ENCODE measurements at regions not wholly inside any gene's neighbourhood (a gene's known extent, or its start where the extent isn't known, plus 50 kb on each side); places are given as distances from the start of the nearest gene placed in this dataset.
"Not testable (repeated sequence)": the region's sequence is repeated elsewhere in the genome, so short reads cannot be mapped to it uniquely, and the experiment has no call there.

DNA sequence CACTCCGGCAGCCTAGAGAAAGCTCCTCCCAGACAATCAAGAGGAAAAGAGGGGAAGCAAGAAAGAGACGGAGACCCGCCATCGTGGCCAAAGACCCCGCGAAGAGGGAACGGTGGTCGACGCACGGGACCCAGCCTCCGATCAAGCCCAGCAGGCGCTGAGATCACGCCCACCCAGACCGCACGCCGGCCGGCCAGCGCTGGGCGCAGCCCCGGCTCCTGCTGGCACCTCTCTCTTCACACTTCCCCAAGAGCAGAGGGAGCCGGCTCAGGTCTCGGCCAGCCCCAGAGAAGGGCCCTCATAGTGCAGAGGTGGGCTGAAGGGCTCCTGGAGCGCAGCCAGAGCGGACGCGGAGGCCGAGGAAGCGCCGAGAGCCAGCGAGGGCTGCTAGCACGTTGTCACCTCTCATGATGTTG lies 918.4 kb upstream of the ADAMTS5 start:
- DNase-seq (ENCODE audit: low read depth) (no peak), FAIRE-seq (no peak)
- no peak for TF ChIP-seq CTCF (IDR thresholded peaks at IDR 0.05; ENCODE audit: insufficient read depth, low read length, severe bottlenecking)
- H3K27me3 ChIP-seq (ENCODE audit: control insufficient read depth, insufficient read depth, low read length): no peaks in the 10 kb centered on the region
- no peaks in the 10 kb centered on the region for H3K36me3 ChIP-seq (ENCODE audit: control insufficient read depth, insufficient read depth, low read length)
- H3K4me3 ChIP-seq (ENCODE audit: low read depth, low read length): no peak overlapping the region

DNA sequence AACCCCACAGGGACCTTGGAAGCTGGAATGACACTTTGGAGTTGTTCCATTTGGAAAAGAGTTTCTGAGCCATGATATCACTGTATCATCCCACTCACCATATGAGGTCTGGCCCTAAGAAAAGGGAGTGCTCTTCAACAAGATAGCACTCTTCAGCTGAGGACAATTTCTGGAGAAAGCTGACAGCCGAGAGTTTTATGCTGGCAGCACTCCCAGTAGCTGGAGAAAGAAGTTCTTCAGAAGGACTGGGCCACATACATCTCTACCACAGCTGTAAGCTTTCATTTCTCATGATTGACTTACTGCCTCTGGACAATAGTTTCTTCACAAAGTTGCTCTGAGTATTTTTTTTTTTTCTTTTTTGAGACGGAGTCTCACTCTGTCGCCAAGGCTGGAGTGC lies 914.4 kb upstream of the ADAMTS5 start:
- not testable (repeated sequence) for H3K36me3 ChIP-seq (ENCODE audit: control insufficient read depth, insufficient read depth, low read length); H3K4me3 ChIP-seq (ENCODE audit: low read depth, low read length); H3K27me3 ChIP-seq (ENCODE audit: control insufficient read depth, insufficient read depth, low read length); FAIRE-seq; DNase-seq (ENCODE audit: low read depth)

DNA sequence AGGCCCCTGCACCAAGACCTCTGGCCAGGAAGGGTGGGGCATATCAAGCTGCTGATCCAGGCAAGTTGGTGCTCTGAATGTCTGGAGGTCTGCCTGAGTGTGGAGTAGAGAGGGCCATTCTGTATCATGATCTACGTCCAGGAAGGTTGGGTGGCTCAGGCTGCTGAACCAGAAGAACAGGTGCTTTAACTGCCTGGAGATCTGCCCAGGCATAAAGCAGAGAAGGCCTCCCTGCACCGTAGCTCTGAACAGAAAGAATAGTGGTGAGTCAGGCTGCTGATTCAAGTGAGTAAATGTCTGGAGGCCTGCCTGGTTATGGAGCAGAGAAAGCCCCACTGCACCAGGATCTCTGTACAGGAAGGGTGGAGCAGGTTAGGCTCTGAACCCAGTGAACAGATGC lies 905.5 kb upstream of the ADAMTS5 start:
- not testable (repeated sequence) for H3K4me3 ChIP-seq (ENCODE audit: low read depth, low read length); H3K36me3 ChIP-seq (ENCODE audit: control insufficient read depth, insufficient read depth, low read length); H3K27me3 ChIP-seq (ENCODE audit: control insufficient read depth, insufficient read depth, low read length); FAIRE-seq
- peak; percentile 88 for DNase-seq (ENCODE audit: low read depth)

DNA sequence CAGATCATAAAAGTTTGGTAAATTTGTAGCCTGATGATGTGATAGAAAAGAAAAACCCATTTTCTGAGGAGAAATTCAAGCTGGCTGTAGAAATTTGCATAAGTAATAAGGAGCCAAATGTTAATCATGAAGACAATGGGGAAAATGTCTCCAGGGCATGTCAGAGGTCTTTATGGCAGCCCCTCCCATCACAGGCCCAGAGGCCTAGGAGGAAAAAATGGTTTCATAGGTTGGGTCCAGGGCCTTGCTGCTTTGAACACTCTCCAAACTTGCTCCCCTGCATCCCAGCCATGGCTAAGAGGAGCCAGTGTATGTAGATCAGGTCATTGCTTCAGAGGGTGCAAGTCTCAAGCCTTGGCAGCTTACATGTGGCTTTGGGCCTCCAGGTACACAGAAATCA lies 903.9 kb upstream of the ADAMTS5 start:
- not testable (repeated sequence) for H3K4me3 ChIP-seq (ENCODE audit: low read depth, low read length); DNase-seq (ENCODE audit: low read depth); H3K27me3 ChIP-seq (ENCODE audit: control insufficient read depth, insufficient read depth, low read length); FAIRE-seq; H3K36me3 ChIP-seq (ENCODE audit: control insufficient read depth, insufficient read depth, low read length)

DNA sequence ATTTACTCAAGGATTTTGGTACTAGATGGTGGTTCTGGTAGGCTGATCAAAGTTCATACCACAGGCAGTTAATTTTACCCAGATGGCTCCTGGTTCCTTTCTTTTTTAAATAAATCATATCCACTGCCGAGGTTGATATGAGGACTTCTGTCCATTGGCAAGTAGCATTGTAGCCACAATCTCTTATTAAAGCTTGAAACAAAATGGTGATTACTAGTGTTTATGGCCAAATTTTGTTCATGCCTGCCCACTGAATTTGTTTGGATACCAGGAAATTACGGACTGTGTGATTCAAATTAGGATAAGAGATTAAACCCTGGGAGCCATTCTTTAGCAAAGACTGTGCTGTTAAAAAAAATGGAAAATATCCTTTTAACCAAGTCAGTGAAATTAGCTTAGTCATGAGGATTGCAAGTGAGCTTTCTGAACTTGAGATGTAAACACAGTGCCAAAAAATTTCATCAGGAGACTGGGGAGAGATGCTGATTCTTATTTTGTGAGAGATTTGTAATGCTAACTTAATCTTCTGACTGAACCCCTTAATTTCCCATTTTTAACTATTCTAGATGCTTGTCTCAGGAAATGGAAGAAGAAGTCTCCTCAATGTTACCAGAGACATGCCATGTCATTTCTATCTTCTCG lies 893.5 kb upstream of the ADAMTS5 start:
- not testable (repeated sequence) for FAIRE-seq; H3K4me3 ChIP-seq (ENCODE audit: low read depth, low read length); DNase-seq (ENCODE audit: low read depth); H3K27me3 ChIP-seq (ENCODE audit: control insufficient read depth, insufficient read depth, low read length); H3K36me3 ChIP-seq (ENCODE audit: control insufficient read depth, insufficient read depth, low read length)

GRCh38 chr21:27858053-27858825 lies 891.4 kb upstream of the ADAMTS5 start:
- H3K4me3 ChIP-seq (ENCODE audit: low read depth, low read length); H3K27me3 ChIP-seq (ENCODE audit: control insufficient read depth, insufficient read depth, low read length); H3K36me3 ChIP-seq (ENCODE audit: control insufficient read depth, insufficient read depth, low read length); FAIRE-seq: not testable (repeated sequence)
- peak; percentile 44 for DNase-seq (ENCODE audit: low read depth)

DNA sequence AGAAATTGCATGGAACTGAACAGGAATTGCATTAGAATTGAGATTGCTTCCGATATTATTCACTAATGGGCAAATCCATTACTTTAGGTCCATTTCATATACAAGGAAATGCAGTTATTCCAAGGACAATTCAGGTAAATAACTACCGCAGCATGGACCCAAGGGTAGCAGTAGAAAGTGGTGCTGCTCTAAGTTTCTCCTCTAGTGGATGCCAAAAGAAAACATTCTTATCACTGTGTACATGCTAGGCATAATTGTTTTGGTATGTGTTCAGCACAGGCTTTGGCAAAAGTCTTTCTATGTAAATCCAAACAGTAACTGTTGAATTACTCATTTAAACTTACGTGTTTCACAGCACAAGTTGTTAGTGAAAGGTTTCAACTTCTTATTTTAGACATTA lies 890.1 kb upstream of the ADAMTS5 start:
- not testable (repeated sequence) for FAIRE-seq; H3K27me3 ChIP-seq (ENCODE audit: control insufficient read depth, insufficient read depth, low read length); H3K36me3 ChIP-seq (ENCODE audit: control insufficient read depth, insufficient read depth, low read length); H3K4me3 ChIP-seq (ENCODE audit: low read depth, low read length)
- peak; percentile 17 for DNase-seq (ENCODE audit: low read depth)

GRCh38 chr21:27841084-27841672 lies 874.3 kb upstream of the ADAMTS5 start:
- DNase-seq (ENCODE audit: low read depth) (no peak), FAIRE-seq (no peak)
- TF ChIP-seq CTCF (IDR thresholded peaks at IDR 0.05; ENCODE audit: insufficient read depth, low read length, severe bottlenecking): no peak
- H3K27me3 ChIP-seq (ENCODE audit: control insufficient read depth, insufficient read depth, low read length): no peaks in the 10 kb centered on the region
- no peak overlapping the region for H3K4me3 ChIP-seq (ENCODE audit: low read depth, low read length)
- no peaks in the 10 kb centered on the region for H3K36me3 ChIP-seq (ENCODE audit: control insufficient read depth, insufficient read depth, low read length)
